DND-41 (cell line): ENCODE measurements at regions not wholly inside any gene's neighbourhood (a gene's known extent, or its start where the extent isn't known, plus 50 kb on each side); places are given as distances from the start of the nearest gene placed in this dataset.

ENCODE experiments used
- ATAC-seq: fragments of 200-7000 bp; cut with Tn5 transposase; 3 replicates; pipeline ENCODE4 v1.9.1; 2021; ENCODE audit warnings: low read depth; ENCODE audit not compliant: insufficient read depth
- DNase-seq: peaks from one replicate; pipeline ENCODE4 v3.0.0-alpha.2; 2020
- H2AFZ ChIP-seq: 2 replicates; pipeline ENCODE4 v1.6.0; 2012; ENCODE audit warnings: low read depth, low read length
- H3K27ac ChIP-seq: 2 replicates; pipeline ENCODE4 v1.5.1; 2012; ENCODE audit warnings: low read length, inconsistent platforms
- H3K27me3 ChIP-seq: fragments of 200-600 bp; sonication (generic); 2 replicates; pipeline ENCODE4 v1.6.0; 2012; ENCODE audit warnings: low read length, mild to moderate bottlenecking, inconsistent platforms; ENCODE audit not compliant: insufficient read depth, poor library complexity
- H3K36me3 ChIP-seq: 2 replicates; pipeline ENCODE4 v1.5.1; 2012; ENCODE audit warnings: low read length, inconsistent platforms; ENCODE audit not compliant: insufficient read depth
- H3K4me1 ChIP-seq: 2 replicates; pipeline ENCODE4 v1.5.1; 2012; ENCODE audit warnings: mild to moderate bottlenecking, low read length; ENCODE audit not compliant: insufficient read depth
- H3K4me2 ChIP-seq: 2 replicates; pipeline ENCODE4 v1.6.0; 2012; ENCODE audit warnings: mild to moderate bottlenecking, moderate library complexity, low read length, inconsistent platforms; ENCODE audit not compliant: insufficient read depth
- H3K4me3 ChIP-seq, 2 experiments: fragments of 200-600 bp in 1 of 2; shearing (Covaris generic) in 1 of 2; 2 replicates each; pipeline ENCODE4 v1.5.1; 2012 to 2016; ENCODE audit warnings: inconsistent platforms in 2 of 2, low read length in 2 of 2, mild to moderate bottlenecking in 2 of 2, low read depth in 1 of 2, moderate library complexity in 1 of 2
- H3K79me2 ChIP-seq: 2 replicates; pipeline ENCODE4 v1.6.0; 2012; ENCODE audit warnings: low read length, inconsistent platforms; ENCODE audit not compliant: insufficient read depth
- H3K9ac ChIP-seq: 2 replicates; pipeline ENCODE4 v1.6.0; 2012; ENCODE audit warnings: low read depth, mild to moderate bottlenecking, inconsistent platforms, low read length, moderate library complexity
- H3K9me3 ChIP-seq: 2 replicates; pipeline ENCODE4 v1.5.1; 2012; ENCODE audit warnings: low read length, moderate library complexity, mild to moderate bottlenecking, inconsistent platforms; ENCODE audit not compliant: insufficient read depth, severe bottlenecking
- H4K20me1 ChIP-seq: 2 replicates; pipeline ENCODE4 v1.6.0; 2012; ENCODE audit warnings: low read length; ENCODE audit not compliant: insufficient read depth
- EZH2 ChIP-seq: IDR thresholded peaks from 3 replicates; pipeline ENCODE4 v1.6.1; 2012; ENCODE audit warnings: borderline replicate concordance, low read depth, mild to moderate bottlenecking, moderate library complexity, low read length, inconsistent platforms; ENCODE audit not compliant: severe bottlenecking
- TF ChIP-seq, protein P1 (sequence below): IDR thresholded peaks from 2 replicates; pipeline ENCODE4 v1.5.1; 2012; ENCODE audit warnings: borderline replicate concordance, low read length, moderate library complexity, mild to moderate bottlenecking; ENCODE audit not compliant: poor library complexity, severe bottlenecking; ENCODE audit errors: extremely low read depth

DNA sequence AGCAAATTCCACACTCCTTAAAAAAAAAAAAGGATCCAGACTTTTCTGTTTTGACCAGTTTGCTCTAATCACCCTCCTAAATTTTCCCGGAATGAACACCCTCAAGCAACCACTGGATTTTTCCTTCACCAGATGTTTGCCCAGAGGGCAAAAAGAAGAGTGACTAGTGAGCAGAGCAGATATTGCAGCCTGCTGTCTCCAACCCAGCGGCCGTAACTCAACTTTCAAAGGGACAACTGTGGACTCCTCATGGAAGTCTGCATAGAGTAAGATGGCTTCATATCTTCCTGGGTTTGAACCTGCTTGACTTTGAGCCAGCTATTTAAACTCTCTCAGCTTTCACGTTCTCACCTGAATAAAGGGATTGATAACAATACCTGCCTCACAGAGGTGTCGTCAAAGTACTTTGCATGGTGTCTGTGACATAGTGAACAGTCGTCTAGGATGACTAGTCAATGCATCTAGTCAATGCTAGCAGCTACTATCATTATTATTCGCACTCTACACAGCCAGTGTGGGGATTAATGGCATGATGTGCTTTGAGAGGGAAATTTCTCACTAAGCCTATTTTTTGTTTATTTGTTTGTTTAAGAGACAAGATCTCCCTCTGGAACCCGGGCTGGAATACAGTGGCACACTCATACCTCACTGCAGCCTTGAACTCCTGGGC lies 92.2 kb upstream of the HIVEP1 start:
- no peak overlapping the region for H3K4me2 ChIP-seq
- no peaks in the 10 kb centered on the region for H3K27me3 ChIP-seq
- no peaks in the 10 kb centered on the region for H3K36me3 ChIP-seq
- ATAC-seq (no peak), DNase-seq (no peak)
- H3K9me3 ChIP-seq = no peaks in the 10 kb centered on the region
- no peak overlapping the region for H3K27ac ChIP-seq
- H3K79me2 ChIP-seq = no peaks in the 10 kb centered on the region
- no peak overlapping the region for H2AFZ ChIP-seq
- TF ChIP-seq, protein P1, sequence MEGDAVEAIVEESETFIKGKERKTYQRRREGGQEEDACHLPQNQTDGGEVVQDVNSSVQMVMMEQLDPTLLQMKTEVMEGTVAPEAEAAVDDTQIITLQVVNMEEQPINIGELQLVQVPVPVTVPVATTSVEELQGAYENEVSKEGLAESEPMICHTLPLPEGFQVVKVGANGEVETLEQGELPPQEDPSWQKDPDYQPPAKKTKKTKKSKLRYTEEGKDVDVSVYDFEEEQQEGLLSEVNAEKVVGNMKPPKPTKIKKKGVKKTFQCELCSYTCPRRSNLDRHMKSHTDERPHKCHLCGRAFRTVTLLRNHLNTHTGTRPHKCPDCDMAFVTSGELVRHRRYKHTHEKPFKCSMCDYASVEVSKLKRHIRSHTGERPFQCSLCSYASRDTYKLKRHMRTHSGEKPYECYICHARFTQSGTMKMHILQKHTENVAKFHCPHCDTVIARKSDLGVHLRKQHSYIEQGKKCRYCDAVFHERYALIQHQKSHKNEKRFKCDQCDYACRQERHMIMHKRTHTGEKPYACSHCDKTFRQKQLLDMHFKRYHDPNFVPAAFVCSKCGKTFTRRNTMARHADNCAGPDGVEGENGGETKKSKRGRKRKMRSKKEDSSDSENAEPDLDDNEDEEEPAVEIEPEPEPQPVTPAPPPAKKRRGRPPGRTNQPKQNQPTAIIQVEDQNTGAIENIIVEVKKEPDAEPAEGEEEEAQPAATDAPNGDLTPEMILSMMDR = no peak
- no peak for TF ChIP-seq EZH2
- H3K4me3 ChIP-seq = no peak overlapping the region
- no peaks in the 10 kb centered on the region for H4K20me1 ChIP-seq
- H3K9ac ChIP-seq = no peak overlapping the region
- H3K4me1 ChIP-seq = no peaks in the 10 kb centered on the region

DNA sequence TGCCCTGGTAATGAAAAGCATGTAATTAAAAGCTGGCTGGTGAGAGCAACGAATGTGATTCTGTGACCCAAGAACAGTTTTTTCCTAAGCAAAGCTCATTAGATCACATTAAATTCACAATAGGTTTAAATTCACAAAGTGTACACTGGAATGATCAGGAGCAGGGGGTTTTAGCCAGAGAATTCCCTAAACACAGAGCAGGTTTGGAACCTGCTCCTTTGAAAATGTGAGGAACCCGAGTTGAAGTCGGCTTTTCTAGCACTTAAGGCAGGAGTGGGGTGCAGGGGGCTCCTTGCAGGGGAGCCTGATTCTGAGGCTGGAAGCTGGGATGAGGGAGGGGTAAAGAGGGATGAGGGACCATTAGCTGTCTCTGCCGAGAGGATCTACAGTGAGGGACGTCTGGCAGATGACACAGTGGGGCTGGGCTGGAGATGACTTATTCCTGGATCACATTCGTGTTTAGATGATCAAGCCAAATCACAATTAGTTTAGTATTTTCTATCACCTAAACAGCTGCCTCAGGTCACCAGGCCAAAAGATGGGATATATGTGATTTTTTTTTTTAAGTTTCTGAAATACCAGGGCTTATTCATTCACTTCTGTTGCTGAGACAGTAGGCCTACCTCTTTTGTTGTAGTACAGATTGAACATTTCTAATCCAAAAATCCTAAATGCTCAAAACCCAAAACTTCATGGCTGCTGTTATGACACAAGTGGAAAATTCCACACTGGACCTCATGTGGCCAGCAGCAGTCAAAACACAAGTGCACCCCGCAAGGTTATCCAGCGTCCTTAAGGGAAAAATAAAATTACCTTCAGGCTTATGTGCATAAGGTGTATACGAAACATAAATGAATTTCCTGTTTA lies 93.1 kb upstream of the HIVEP1 start:
- Histone ChIP-seq H2AFZ (no peak overlapping the region), H3K27ac (no peak overlapping the region), H3K36me3 (no peaks in the 10 kb centered on the region), H3K4me3 (no peak overlapping the region), H3K9ac (no peak overlapping the region), H3K27me3 (no peaks in the 10 kb centered on the region), H3K9me3 (no peaks in the 10 kb centered on the region), H3K4me2 (no peak overlapping the region), H4K20me1 (no peaks in the 10 kb centered on the region), H3K79me2 (no peaks in the 10 kb centered on the region), H3K4me1 (no peaks in the 10 kb centered on the region)
- DNase-seq (no peak), ATAC-seq (no peak)
- TF ChIP-seq, protein P1 = no peak
- no peak for TF ChIP-seq EZH2

DNA sequence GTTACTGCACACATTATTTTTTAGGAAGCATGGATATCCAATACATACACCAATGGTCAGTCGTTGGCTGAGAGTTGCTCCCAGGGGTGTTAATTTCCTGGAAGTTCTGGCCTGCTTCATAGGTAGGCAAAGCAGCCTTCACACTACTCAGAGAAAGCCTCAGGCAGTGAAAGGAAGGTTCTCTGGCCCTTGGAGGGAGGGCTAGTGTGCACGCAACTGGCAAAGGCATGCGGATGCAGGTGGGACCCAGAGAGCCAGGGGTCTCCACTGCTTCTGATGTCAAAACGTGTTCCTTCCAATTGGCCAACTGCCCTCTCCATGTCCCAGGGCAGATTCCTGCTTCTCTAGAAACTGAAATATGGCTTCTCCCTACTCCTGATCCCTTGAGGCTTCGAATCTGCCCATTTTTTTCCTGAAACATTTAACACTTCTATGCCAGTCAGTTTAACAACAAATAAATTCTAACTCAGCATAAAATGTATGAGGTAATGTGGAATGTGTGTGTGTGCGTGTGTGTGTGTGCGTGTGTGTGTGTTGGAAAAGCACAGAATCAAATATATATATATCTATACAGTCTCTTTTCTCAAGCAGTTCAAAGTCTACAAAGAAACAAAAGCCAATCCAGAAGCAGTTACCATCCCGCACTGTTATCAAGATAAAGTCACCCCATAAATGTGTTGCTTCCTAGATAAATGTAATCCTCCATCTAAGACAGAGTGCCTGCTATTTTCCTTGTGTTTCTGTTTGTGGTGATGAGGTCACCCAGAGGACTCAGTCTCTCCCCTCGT lies 94.0 kb upstream of the HIVEP1 start:
- H3K4me2 ChIP-seq = no peak overlapping the region
- H3K27me3 ChIP-seq = no peaks in the 10 kb centered on the region
- no peak overlapping the region for H3K4me3 ChIP-seq
- H2AFZ ChIP-seq = no peak overlapping the region
- H4K20me1 ChIP-seq = no peaks in the 10 kb centered on the region
- no peaks in the 10 kb centered on the region for H3K79me2 ChIP-seq
- H3K9me3 ChIP-seq = no peaks in the 10 kb centered on the region
- H3K36me3 ChIP-seq = no peaks in the 10 kb centered on the region
- ATAC-seq = no peak
- H3K4me1 ChIP-seq = no peaks in the 10 kb centered on the region
- no peak for DNase-seq
- no peak overlapping the region for H3K9ac ChIP-seq
- H3K27ac ChIP-seq = no peak overlapping the region
- TF ChIP-seq, protein P1 = no peak
- no peak for TF ChIP-seq EZH2
